Activated B cell treated with CpG ODN at 0.5 μM for 24 hours (primary cell): ENCODE measurements at regions not wholly inside any gene's neighbourhood (a gene's known extent, or its start where the extent isn't known, plus 50 kb on each side); places are given as distances from the start of the nearest gene placed in this dataset.
"Not testable (repeated sequence)": the region's sequence is repeated elsewhere in the genome, so short reads cannot be mapped to it uniquely, and the experiment has no call there.

ENCODE experiments used
- ATAC-seq: fragments of 200-7000 bp; cut with Tn5 transposase; one replicate; pipeline ENCODE4 v1.10.0; 2021; ENCODE audit warnings: low read depth, mild to moderate bottlenecking, moderate library complexity
- CTCF ChIA-PET: fragments of 350-600 bp; sonication (Branson Sonifier 250); formaldehyde crosslinking; loops from one replicate; lab custom pipeline; 2021; ENCODE audit warnings: antibody characterized with exemption; lab: Charles Lee
- POLR2A ChIA-PET: fragments of 350-600 bp; sonication (Branson Sonifier 250); formaldehyde crosslinking; loops from one replicate; lab custom pipeline; 2021; ENCODE audit warnings: antibody characterized with exemption; lab: Charles Lee
- DNase-seq: peaks from one replicate; pipeline ENCODE4 v3.0.0; 2022
- H3K27ac Mint-ChIP-seq: one replicate; pipeline ENCODE4 v1.8.0; 2020; ENCODE audit warnings: mixed read lengths
- H3K27me3 Mint-ChIP-seq: one replicate; pipeline ENCODE4 v1.8.0; 2021; ENCODE audit warnings: mixed read lengths
- H3K36me3 Mint-ChIP-seq: one replicate; pipeline ENCODE4 v1.8.0; 2021; ENCODE audit warnings: low read depth, mixed read lengths
- H3K4me1 Mint-ChIP-seq: one replicate; pipeline ENCODE4 v1.8.0; 2021; ENCODE audit warnings: mixed read lengths
- H3K4me3 Mint-ChIP-seq: one replicate; pipeline ENCODE4 v1.8.0; 2020; ENCODE audit warnings: mild to moderate bottlenecking, mixed read lengths
- H3K9me3 Mint-ChIP-seq: one replicate; pipeline ENCODE4 v1.8.0; 2020; ENCODE audit warnings: mixed read lengths
- CTCF ChIP-seq: fragments of 200-600 bp; IDR thresholded peaks from one replicate; pipeline ENCODE4 v1.8.0; 2022; ENCODE audit warnings: antibody characterized with exemption, mild to moderate bottlenecking
- intact Hi-C: fragments of 100-400 bp; cut with micrococcal nuclease; formaldehyde crosslinking; loops from one replicate; pipeline ENCODE4 v1.15.1; 2024

GRCh38 chr1:95793893-95794292 lies 559.9 kb downstream of the RWDD3 start:
- no peak for TF ChIP-seq CTCF
- CTCF ChIA-PET, result no interaction called here
- POLR2A ChIA-PET, result no interaction called here
- ATAC-seq, result no peak
- Mint-ChIP-seq H3K27ac (no peak overlapping the region), H3K4me1 (no peaks in the 10 kb centered on the region), H3K9me3 (peaks cover 11% of the 10 kb centered on the region), H3K4me3 (no peak overlapping the region), H3K36me3 (no peaks in the 10 kb centered on the region), H3K27me3 (no peaks in the 10 kb centered on the region)
- DNase-seq, result no peak
- intact Hi-C loops, result no loop called here

GRCh38 chr1:95797761-95798160 lies 563.8 kb downstream of the RWDD3 start:
- CTCF ChIA-PET, DNase-seq, ATAC-seq, H3K9me3 Mint-ChIP-seq, POLR2A ChIA-PET, H3K36me3 Mint-ChIP-seq, H3K4me1 Mint-ChIP-seq, H3K27me3 Mint-ChIP-seq, H3K27ac Mint-ChIP-seq, intact Hi-C loops, H3K4me3 Mint-ChIP-seq: not testable (repeated sequence)

- ATAC-seq, result no peak
- POLR2A ChIA-PET, result no interaction called here
- DNase-seq, result no peak
- no peak for TF ChIP-seq CTCF
- Mint-ChIP-seq H3K36me3 (no peaks in the 10 kb centered on the region), H3K27me3 (no peaks in the 10 kb centered on the region), H3K4me1 (no peaks in the 10 kb centered on the region), H3K4me3 (no peak overlapping the region), H3K27ac (no peak overlapping the region), H3K9me3 (peaks cover 6% of the 10 kb centered on the region)
- CTCF ChIA-PET, result no interaction called here
- intact Hi-C loops, result no loop called here
Observed at GRCh38 chr1:95806171-95806570, 572.2 kb downstream of the RWDD3 start.

GRCh38 chr1:95809391-95809790 lies 575.4 kb downstream of the RWDD3 start:
- no peaks in the 10 kb centered on the region for H3K36me3 Mint-ChIP-seq
- H3K4me3 Mint-ChIP-seq, result no peak overlapping the region
- ATAC-seq, result no peak
- intact Hi-C loops, result no loop called here
- ChIA-PET POLR2A (no interaction called here), CTCF (no interaction called here)
- peaks cover 6% of the 10 kb centered on the region for H3K9me3 Mint-ChIP-seq
- H3K4me1 Mint-ChIP-seq, result no peaks in the 10 kb centered on the region
- TF ChIP-seq CTCF, result no peak
- DNase-seq, result no peak
- no peaks in the 10 kb centered on the region for H3K27me3 Mint-ChIP-seq
- no peak overlapping the region for H3K27ac Mint-ChIP-seq

- ATAC-seq (no peak), DNase-seq (no peak)
- Mint-ChIP-seq H3K9me3 (peaks cover 4% of the 10 kb centered on the region), H3K27me3 (no peaks in the 10 kb centered on the region), H3K36me3 (no peaks in the 10 kb centered on the region), H3K27ac (no peak overlapping the region), H3K4me3 (no peak overlapping the region), H3K4me1 (no peaks in the 10 kb centered on the region)
- ChIA-PET CTCF (no interaction called here), POLR2A (no interaction called here)
- no peak for TF ChIP-seq CTCF
- intact Hi-C loops, result no loop called here
Observed at GRCh38 chr1:95815511-95815910, 581.5 kb downstream of the RWDD3 start.

- CTCF ChIA-PET, result no interaction called here
Observed at GRCh38 chr1:95829556-95829955, 595.5 kb downstream of the RWDD3 start.

More at GRCh38 chr1:95829556-95829955, 595.5 kb downstream of the RWDD3 start:
- no peak for ATAC-seq
- intact Hi-C loops, result no loop called here
- H3K27ac Mint-ChIP-seq, result no peak overlapping the region
- no peaks in the 10 kb centered on the region for H3K27me3 Mint-ChIP-seq
- POLR2A ChIA-PET, result no interaction called here
- H3K36me3 Mint-ChIP-seq, result no peaks in the 10 kb centered on the region
- no peak overlapping the region for H3K4me3 Mint-ChIP-seq
- DNase-seq, result no peak
- peaks cover 10% of the 10 kb centered on the region for H3K9me3 Mint-ChIP-seq
- no peak for TF ChIP-seq CTCF
- H3K4me1 Mint-ChIP-seq, result no peaks in the 10 kb centered on the region
